GM12865 (cell line): ENCODE measurements at regions not wholly inside any gene's neighbourhood (a gene's known extent, or its start where the extent isn't known, plus 50 kb on each side); places are given as distances from the start of the nearest gene placed in this dataset.

Experiments
- DNase-seq: peaks from one replicate; pipeline ENCODE4 v3.0.0; 2010; ENCODE audit warnings: low read depth
- H3K4me3 ChIP-seq: 2 replicates; pipeline ENCODE4 v1.5.1; 2011; ENCODE audit warnings: mild to moderate bottlenecking, low read depth, low read length, control low read depth
- CTCF ChIP-seq: IDR thresholded peaks from 2 replicates; pipeline ENCODE4 v1.5.1; 2011; ENCODE audit warnings: low read length, control low read depth, low read depth, inconsistent platforms; ENCODE audit not compliant: insufficient read depth; ENCODE audit errors: missing control alignments

GRCh38 chr1:30277415-30277814, 446.0 kb downstream of the MATN1 start:
- DNase-seq, result no peak
- TF ChIP-seq CTCF, result no peak
- no peak overlapping the region for H3K4me3 ChIP-seq

- no peak for TF ChIP-seq CTCF
- H3K4me3 ChIP-seq, result no peak overlapping the region
- DNase-seq, result no peak
These were observed 447.2 kb downstream of the MATN1 start for GRCh38 chr1:30275926-30276764.

- no peak for TF ChIP-seq CTCF
- no peak for DNase-seq
- H3K4me3 ChIP-seq, result no peak overlapping the region
These were observed 448.3 kb downstream of the MATN1 start for GRCh38 chr1:30274976-30275621.

- no peak for DNase-seq
- no peak overlapping the region for H3K4me3 ChIP-seq
- TF ChIP-seq CTCF, result no peak
These were observed 449.0 kb downstream of the MATN1 start for GRCh38 chr1:30274173-30274970.

GRCh38 chr1:30273456-30273855, 449.9 kb downstream of the MATN1 start:
- H3K4me3 ChIP-seq, result no peak overlapping the region
- DNase-seq, result no peak
- TF ChIP-seq CTCF, result no peak

GRCh38 chr1:30273021-30273325, 450.4 kb downstream of the MATN1 start:
- TF ChIP-seq CTCF, result no peak
- DNase-seq, result no peak
- no peak overlapping the region for H3K4me3 ChIP-seq
